ENCODE measurements at regions not wholly inside any gene's neighbourhood (a gene's known extent, or its start where the extent isn't known, plus 50 kb on each side); places are given as distances from the start of the nearest gene placed in this dataset.

DNA sequence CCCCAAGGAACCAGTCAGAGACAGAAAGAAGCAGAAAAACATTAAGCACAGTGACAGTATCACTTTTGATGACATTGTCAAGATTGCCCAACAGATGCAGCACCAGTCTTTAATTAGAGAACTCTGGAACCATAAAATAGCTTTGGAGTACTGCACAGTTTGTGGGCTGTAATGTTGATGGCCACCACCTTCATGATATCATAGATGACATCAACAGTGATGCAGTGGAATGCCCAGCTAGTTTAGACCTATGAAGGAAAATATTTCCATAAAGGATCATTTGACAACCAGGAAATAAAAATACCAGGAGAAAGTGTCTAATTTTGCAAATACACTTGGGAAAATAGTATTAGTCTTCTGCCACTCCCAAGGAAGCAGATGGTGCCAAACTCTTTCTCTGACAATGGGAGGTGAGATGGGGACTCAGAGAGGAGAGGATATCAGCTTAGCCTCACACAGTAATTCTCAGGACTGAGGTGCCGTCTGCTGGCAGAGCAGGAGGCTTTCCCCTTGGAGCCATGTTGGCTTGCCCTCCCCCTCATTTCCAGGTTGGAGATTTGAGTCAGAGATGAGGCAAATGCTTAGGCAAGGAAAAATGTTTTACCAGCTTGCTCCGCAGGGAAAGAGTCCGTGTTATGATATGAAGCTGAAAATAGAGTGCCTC, 107.5 kb upstream of the CELF4 start:
- no peak for DNase-seq (ENCODE audit: low spot score)
- in situ Hi-C loops (cut with HindIII; ENCODE audit: low sequenced_read_pairs) = no loop called here

GRCh38 chr18:37672001-37672400, 106.4 kb upstream of the CELF4 start:
- no peak for DNase-seq (ENCODE audit: low spot score)
- in situ Hi-C loops (cut with HindIII; ENCODE audit: low sequenced_read_pairs) = no loop called here

DNA sequence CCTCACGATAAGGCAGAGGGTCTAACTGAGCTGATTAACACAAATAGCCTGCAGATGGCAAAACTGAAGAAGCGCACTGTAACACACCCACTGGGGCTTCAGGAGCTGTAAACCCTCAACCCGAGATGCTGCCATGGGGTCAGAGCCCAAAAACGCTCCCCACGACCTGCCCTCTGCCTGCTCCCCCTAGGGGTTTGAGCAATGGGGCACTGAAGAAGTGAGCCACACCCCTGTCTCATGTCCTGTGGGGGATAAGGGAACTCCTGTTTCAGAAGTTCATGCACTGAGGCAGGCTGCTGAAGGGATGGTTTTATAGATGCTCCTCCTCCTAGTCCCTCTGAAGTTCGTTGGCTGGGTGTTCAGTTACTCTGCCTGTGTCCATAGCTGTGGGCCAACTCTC, 105.9 kb upstream of the CELF4 start:
- in situ Hi-C loops (cut with HindIII; ENCODE audit: low sequenced_read_pairs) = no loop called here
- DNase-seq (ENCODE audit: low spot score) = no peak

DNA sequence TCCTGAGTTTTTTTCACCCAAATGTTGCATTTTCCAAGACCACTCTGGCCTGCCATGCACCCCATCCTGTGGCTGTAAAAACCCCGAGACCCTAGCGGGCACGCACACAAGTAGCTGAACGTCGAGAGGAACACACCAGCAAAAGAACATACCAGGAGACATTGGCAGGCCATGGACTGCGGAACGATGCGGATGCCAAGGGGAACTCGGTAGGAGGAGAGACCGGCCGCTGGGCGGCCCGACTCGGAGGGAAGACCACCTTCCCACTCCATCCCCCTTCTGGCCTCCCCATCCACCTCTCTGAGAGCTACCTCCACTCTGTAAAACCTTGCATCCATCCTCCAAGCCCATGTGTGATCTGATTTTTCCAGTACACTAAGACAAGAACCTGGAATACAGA, 105.5 kb upstream of the CELF4 start:
- no peak for DNase-seq (ENCODE audit: low spot score)
- in situ Hi-C loops (cut with HindIII; ENCODE audit: low sequenced_read_pairs) = no loop called here

DNA sequence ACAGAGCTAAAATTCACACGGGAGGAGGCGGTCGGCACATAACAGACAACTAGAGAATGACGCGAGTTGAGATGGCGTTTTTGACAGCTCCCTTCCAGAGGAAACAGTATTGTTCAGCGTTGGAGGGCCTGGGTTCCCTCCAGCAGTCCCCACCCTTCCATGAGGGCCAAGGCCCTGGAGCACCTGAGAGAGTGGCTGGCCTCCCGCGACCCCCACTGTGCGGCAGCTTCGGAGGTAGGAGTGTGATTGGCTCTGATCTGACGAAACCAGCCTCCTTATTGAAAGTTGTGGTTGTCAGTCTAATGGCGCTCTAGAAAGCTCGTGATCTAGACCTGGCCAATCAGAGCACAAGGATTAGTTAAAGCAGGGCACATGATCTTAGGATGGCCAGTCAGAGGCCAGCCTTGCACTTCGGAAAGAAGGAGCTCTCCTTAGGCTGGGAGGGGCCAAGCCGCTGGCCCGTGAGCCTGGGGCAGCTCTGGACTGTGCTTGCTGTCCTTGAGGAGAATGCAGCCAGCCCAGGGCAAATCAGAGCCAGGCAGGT, 104.5 kb upstream of the CELF4 start:
- in situ Hi-C loops (cut with HindIII; ENCODE audit: low sequenced_read_pairs) = no loop called here
- no peak for DNase-seq (ENCODE audit: low spot score)

DNA sequence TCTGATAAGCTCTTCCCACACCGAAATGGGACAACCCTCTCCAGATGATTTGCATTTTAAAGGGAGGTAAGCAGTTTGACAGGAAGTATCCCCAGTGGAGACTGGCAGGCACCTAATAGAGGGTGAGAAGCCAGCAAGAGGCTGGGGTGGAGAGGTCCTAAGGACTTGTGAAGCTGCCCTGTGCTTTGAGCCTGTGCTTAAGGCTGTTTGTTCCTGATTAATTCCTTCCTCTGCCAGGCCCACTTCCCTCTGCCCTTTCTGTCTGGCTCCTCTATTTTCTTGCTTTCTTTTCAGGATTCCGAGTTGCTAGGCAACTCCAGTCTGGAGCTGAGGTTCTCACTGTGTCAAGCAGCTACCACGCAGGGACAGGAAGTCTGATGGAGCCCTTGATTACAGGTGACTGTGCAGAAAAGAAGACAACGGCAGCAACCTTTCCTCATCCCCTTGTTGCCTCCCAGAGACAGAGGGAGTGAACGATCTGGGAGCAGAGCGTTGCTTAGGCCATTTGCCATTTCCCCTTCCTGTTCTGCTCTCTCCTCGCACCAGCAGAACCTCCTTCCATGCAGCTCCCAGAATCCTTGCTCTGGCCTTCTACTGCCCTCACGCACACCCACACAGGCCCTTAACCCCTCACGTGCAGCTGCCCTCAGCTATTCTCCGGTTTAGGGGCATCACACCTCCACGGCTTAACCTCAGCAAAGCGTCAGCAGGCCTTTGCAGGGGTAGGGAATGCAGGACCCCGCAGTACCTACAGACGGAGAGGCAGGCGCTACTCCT, 103.6 kb upstream of the CELF4 start:
- peak; percentile 46 for DNase-seq (ENCODE audit: low spot score)
- in situ Hi-C loops (cut with HindIII; ENCODE audit: low sequenced_read_pairs) = no loop called here

GRCh38 chr18:37667836-37668235, 102.2 kb upstream of the CELF4 start:
- in situ Hi-C loops (cut with HindIII; ENCODE audit: low sequenced_read_pairs) = no loop called here
- no peak for DNase-seq (ENCODE audit: low spot score)

- no peak for DNase-seq (ENCODE audit: low spot score)
- in situ Hi-C loops (cut with HindIII; ENCODE audit: low sequenced_read_pairs) = no loop called here
Observed at GRCh38 chr18:37666991-37667390, 101.4 kb upstream of the CELF4 start.

DNA sequence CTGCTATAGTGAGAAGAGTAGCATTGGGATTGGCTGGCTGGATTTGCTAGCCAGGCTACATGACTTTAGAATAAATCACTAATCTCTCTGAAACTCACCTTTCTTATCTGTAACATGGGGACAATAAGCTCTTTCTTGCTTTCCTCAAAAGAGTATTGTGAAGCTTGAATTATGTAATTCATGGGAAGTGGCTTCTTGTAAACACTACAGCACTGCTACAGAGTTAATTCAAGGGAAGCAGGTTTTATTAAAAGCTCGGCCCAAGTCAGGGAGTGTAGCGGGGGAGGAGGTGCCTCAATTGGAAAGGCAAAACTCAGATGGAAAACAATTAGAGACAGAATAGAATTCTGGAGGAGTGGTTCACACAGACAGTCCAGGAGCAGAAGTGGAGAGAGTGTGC, 100.9 kb upstream of the CELF4 start:
- DNase-seq (ENCODE audit: low spot score) = no peak
- in situ Hi-C loops (cut with HindIII; ENCODE audit: low sequenced_read_pairs) = no loop called here

GRCh38 chr18:37665346-37665745, 99.7 kb upstream of the CELF4 start:
- no peak for DNase-seq (ENCODE audit: low spot score)
- in situ Hi-C loops (cut with HindIII; ENCODE audit: low sequenced_read_pairs) = no loop called here

- in situ Hi-C loops (cut with HindIII; ENCODE audit: low sequenced_read_pairs) = no loop called here
- DNase-seq (ENCODE audit: low spot score) = no peak
Observed at GRCh38 chr18:37663446-37663845, 97.8 kb upstream of the CELF4 start.

GRCh38 chr18:37662546-37663339, 97.1 kb upstream of the CELF4 start:
- no peak for DNase-seq (ENCODE audit: low spot score)
- in situ Hi-C loops (cut with HindIII; ENCODE audit: low sequenced_read_pairs) = no loop called here

- no peak for DNase-seq (ENCODE audit: low spot score)
- in situ Hi-C loops (cut with HindIII; ENCODE audit: low sequenced_read_pairs) = no loop called here
Observed at GRCh38 chr18:37662099-37662498, 96.5 kb upstream of the CELF4 start.

DNA sequence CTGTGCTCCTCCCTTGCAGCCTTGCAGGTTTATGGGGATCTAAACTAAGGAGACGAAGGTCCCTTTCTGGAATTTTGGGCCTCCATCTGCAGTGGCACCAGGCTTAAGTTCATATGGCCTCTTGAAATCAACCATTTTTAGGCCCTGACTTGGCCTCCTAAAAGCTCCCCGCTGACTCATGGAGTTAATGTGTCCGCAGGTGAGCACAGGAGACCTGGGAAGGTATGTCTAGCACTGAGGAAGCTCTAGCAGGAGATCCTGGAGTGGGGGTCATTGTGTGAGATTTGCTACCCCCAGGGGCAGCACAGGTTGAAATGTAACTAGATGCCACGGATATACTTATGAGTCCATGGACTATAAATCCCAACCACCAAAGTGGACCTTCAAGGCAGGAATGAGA, 95.9 kb upstream of the CELF4 start:
- DNase-seq (ENCODE audit: low spot score) = no peak
- in situ Hi-C loops (cut with HindIII; ENCODE audit: low sequenced_read_pairs) = no loop called here

DNA sequence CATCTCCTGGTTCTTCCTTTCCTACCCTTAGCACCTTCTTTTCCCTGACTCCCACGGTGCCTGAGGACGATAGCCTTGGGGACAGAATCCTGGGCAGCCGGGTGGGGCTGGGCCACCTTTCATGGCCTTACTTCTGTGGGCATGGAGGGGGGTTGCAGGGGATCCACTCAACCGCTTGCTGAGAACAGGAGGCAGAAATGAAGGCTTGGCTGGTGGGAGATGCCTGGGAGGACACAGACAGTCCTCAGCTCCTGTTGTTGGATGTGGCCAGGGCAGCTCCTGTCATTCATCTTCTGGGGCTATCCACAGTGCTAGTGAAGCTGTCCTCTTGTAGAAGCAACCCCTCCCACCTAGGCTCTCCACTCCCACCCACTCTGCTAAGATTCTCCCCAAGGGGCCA, 95.5 kb upstream of the CELF4 start:
- DNase-seq (ENCODE audit: low spot score) = no peak
- in situ Hi-C loops (cut with HindIII; ENCODE audit: low sequenced_read_pairs) = no loop called here

- in situ Hi-C loops (cut with HindIII; ENCODE audit: low sequenced_read_pairs) = no loop called here
- DNase-seq (ENCODE audit: low spot score) = no peak
Observed at GRCh38 chr18:37660658-37661057, 95.1 kb upstream of the CELF4 start.

DNA sequence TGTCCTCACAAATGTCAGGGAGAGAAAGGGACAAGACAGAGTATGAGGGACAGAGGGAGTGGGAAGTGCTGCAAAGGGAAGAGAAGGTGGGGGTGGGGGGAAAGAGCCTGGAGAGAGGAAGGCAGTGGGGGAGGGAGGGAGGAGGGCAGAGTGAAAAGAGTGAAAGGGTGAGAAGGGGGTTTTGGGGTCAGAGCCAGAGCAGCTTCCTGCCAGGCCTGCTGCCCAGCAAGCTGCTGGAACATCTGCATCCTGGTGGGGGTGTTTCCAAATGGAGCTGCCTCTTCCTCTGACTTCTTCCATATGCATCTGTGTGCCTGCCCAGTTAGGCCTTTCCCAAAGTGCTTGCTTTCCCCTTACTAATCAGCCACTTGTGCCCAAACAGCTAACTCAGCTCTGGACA, 94.3 kb upstream of the CELF4 start:
- DNase-seq (ENCODE audit: low spot score) = no peak
- in situ Hi-C loops (cut with HindIII; ENCODE audit: low sequenced_read_pairs) = no loop called here

DNA sequence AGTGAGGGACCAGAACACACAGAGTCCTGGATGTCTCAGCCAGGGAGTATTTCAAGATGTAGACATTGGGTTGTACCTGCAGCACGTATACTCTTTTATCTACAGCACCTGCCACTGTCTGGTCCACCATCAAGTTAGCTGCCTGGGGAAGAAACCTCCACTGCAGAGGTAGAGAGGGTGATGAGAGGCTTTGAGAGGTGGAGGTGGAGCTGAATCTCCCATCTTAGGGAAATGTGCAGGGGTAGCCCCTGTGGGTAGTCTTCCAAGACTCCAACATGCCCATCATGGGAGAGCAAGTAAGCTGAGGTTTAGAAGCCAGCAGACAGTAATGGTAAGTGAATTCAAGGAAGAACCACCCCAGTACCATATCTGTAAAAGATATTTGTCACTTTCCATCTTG, 93.3 kb upstream of the CELF4 start:
- in situ Hi-C loops (cut with HindIII; ENCODE audit: low sequenced_read_pairs) = no loop called here
- no peak for DNase-seq (ENCODE audit: low spot score)

DNA sequence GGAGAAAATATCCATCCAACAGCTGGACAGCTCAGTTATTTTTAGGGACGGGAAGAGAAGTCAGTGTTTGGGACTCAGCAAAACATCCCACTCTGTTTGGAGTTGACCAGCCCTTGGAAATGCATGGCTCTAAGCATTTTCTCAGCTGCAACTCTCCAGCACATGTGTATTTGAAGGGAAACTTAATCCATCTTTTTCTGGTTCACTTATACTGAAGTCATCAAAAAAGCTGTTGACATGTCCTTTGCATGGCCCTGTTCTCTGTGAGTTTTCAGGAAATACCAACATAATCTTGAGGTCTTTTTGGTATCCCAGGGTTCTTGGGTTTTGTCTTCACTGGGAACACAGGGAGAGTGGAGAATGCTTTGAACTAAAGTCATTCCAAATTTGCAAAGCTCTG, 91.9 kb upstream of the CELF4 start:
- in situ Hi-C loops (cut with HindIII; ENCODE audit: low sequenced_read_pairs) = no loop called here
- DNase-seq (ENCODE audit: low spot score) = no peak

DNA sequence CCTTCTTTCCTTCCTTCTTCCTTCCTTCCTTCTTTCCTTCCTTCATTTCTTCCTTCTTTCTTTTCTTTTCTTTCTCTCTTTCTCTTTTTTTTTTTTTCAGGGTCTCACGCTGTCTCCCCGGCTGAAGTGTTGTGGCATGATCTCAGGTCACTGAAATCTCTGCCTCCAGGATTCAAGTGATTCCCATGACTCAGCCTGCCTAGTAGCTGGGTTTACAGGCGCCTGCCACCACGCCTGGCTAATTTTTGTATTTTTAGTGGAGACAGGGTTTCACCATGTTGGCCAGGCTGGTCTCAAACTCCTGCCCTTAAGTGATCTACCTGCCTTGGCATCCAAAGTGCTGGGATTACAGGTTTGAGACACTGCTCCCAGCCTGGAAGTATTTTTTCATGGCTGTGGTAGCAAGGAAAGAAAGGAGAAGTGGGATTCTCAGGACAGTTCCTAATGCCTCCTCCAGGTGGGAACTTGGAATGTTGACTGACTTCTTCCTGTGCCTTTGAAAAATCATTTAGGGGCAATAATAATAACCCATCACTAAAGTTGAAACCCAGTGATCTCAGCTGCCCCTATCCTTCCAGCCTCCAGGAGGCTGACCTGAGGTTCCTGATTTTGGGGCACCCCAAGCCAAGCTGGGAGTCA, 89.3 kb upstream of the CELF4 start:
- in situ Hi-C loops (cut with HindIII; ENCODE audit: low sequenced_read_pairs) = no loop called here
- no peak for DNase-seq (ENCODE audit: low spot score)

All from G401 (cell line).